T1000 (cell line): ENCODE measurements at regions not wholly inside any gene's neighbourhood (a gene's known extent, or its start where the extent isn't known, plus 50 kb on each side); places are given as distances from the start of the nearest gene placed in this dataset.

Experiments used
- DNase-seq: peaks from one replicate; lab custom pipeline; 2025; ENCODE audit warnings: mixed read lengths; lab: John Stamatoyannopoulos, UW

DNA sequence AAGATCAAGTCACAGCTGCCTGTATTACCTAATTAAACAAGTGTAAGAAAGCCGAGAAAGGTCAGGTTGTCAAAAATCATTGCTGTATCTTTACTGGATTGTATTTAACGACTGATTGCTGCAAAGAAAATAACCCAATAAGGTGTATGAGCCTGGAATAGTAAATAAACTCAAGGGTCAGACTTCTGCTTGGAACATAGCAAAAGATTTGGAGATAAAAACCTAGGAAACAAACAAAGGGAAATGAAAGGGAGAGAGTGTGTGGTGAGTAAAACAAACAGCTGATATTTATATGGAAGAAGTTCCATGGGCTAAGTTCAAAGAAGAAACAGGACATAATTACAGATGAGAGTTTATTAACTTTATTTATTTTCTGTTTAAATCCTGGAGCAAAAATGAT, 354.0 kb downstream of the TLR4 start:
- DNase-seq: no peak

DNA sequence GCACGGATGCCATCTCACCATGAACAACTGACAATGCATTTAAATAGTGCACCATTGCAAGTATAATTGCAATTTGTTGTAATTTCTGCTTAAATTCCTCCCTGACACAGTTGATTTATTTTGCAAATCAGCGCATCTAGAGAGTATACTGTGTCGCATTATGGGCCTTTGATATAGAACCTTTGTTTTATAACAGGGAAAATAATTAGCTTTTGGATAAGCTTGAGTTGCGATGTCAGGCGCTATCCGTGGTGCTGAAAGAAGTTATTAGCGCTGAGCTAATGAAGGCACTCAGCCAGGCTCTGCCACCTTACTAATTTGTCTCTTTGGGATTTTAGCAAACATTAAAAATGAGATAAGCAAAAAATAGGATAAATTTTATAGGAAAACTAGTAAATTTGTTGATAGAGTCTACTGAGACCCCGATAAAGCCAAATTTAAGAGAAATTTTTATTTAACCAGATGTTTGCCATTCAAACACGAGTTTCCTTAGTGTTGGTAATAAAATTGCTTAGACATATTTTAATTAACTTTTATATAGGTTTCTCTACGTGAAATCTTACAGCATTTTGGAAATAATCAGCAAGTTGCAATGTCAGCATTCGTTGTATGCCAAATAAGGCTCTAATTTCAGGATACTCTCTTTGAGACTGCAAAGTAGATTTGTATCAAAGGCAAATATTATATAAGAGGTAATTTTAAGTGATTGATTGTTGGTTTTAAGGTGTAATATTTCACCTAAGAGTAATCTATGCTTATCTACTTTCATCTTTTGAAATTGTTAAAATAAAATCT, 355.5 kb downstream of the TLR4 start:
- DNase-seq: peak; percentile 2

DNA sequence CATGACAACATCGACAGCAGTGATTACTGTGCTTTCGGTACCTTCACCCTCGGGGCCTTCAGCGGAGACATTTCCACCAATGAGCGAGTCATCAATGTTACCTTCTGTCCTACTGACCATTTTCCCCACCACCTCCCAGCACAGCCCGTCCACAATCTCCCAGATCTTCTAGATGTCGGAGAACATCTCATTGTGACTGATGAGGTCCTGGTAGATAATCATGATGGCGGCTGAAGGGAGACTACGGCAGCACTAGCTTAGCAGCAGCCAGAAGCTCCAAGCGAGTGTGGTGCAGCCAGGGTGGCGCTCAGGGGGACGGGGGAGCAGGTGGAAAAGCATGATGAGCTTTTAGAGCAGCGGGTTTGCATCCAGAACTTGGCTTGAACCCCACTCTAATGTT, 379.0 kb downstream of the TLR4 start:
- DNase-seq: no peak

DNA sequence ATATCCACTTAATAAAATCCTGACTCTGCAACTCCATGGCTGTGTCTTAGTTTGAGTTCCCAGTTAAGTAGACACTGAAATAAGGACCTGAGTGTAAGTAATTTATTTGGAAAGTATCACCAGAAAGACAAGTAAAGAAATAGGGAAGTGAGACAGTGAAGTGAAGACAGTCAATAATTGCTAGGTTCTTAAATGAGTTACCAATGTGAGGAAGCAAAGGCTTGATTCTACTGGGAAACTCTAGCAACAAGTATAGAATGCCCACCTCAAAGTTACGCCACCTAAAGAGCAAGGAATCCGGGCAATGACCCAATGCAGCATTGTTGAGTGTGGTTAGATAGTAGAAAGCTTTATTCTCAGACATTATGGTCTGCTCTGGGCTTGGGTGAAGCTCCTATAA, 383.9 kb downstream of the TLR4 start:
- no peak for DNase-seq

DNA sequence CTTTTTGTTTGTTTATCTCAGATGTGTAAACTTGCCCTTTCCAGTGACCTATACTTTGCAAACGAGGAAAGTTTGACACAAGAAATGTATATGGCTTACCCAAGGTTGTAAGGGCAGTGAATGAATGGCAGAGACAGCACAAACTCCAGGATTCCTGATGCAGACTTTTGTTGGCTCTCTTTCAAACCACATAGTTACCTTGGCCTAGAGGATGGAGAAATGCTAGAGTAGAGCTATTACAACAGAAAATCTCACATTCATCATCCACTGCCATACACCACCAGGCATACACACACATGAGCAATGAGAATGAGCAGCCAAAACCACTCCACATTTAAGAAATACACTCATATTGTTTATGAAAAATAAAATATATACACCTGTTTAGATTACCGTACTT, 387.0 kb downstream of the TLR4 start:
- no peak for DNase-seq

DNA sequence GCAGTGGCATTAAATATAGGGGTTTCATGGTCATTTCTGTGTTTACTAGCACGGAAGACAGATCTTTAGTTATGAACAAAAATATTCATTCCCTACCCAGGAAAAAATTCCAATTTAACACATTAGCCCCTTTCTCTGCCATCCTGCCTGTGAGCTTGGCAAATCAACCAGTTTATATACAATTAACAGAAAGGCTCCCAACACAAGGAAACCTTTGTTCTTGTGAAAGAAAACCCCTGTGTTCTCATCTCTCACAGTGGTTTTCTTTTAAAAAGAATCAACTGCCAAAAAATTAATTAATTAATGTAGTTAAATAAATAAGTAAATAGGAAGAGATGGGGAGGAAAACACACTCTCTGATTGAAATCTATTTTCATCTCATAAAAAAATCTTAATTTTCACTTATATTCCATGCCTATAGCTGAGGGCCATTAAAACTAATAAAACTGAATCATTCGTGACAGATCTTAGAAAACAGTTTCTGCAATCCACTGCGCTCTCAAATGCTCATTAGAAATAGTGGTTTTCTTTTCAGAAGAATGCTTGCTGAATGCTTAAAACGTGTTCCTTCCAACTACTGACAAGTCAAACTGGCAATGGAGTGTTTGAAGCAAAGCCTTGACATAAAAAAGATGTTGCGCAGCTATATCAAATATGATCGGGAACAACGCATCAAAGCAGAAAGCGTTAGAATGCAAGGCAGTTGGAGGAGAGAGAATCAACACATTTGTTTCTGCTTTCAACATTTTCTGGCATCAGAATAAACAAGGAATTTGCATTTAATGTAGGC, 387.7 kb downstream of the TLR4 start:
- DNase-seq: no peak

DNA sequence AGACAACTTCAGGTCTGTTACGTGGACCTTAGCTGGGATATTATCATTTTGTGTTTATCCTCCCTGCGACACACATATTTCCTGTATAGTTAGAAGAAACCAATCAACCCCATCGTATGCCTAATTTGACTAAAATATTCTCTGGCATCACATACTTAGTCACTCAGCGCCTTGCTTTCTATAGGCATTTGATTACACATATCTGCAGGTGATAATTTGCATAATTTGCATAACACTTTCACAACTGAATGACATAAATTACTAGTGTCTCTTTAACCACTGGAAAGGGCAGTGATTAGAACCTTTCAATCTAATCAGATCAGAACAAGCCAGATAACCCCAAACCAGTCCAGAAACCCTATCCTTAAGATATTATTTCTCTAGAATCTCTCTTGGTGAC, 390.2 kb downstream of the TLR4 start:
- DNase-seq: no peak

DNA sequence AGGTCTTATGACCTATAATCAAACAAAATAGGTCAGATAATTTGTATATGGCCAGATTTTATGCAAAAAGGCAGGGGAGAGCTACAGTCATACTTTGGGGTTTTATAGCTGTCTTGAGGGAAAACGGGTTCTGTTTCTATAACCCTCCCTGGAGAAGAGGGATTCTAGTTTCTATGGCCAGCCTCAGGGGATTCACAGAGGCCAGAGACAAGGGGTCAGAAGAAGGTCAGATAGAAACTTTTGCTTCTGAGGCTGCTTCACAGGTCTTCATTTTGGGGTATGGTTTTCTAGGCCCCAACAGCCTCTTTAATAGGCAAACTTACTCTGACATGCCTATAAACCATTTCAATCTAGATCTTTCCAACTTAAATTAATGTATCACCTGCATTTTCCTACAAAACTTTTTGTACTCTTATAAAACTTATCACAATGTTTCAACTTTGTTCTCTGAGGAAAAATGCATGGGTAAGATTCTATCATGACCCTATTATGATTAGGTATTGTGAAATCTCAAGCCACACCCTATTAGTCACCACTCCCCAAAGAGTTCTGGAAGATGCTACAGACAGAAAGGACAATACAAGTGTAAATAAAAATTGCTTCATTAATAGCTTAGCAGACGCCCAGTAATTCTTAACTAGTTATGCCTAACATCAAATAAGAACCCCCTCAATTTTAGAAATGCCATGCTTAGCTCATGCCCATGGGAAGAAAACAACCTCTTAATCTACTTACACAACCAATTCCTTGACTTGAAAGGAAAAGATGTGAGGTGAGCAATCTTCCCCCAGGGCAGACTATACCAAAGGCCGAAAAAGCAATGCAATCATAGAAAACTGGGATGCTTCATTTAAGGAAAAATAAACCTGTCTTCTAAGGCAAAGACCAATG, 396.6 kb downstream of the TLR4 start:
- no peak for DNase-seq

DNA sequence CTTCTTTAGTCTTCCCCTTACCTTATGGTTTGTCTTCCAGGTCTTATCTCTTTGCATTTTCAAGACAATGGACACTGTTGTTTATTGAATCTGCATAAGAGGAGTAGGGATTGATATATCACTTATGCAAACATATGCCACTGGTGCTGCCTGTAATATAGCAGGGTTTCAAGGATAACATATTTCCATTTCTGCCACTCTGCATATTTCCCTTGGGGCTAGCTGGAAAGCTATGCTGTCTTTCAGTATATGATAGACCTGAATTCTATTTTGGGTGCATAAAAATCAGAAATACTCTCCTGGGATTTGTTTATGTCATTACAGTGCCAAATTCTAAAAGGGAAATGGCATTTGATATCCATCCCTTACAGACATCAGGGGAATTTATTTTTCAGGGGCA, 400.2 kb downstream of the TLR4 start:
- DNase-seq: no peak

DNA sequence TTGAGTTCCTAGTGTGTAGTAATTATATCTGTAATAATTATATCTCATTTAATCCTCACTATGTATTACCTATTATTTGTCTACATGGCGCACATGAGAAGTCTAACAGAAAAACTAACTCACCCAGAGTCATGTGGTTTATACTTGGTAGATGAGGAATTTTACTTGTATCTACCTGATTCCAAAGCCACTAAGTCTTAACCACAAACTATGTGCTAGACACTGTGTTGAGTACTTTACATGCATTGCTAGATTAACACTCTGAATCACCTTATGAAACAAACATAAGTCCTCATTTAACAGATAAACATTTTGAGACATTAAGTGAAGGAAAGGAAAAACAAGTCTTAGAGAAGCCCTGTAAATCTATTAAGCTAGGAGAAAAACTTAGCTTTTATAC, 404.8 kb downstream of the TLR4 start:
- DNase-seq: no peak

DNA sequence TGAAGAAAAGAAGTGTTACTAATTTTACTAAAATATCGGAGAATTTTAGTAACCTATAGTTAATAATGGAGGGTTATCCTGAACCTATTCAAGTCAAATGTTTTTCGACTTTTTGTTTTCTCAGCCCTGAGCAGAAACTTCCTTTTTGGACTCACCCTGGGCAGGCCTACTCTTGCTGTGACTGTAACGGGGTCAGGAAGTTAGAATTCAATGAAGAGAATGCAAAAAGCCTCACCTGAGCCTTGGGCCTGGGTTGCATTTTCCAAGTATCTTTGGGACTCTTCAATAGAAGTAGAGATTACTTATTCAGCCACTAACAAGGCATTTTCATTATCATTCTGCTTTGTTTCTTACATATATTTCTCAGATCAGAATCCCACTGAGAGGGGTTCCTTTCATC, 405.3 kb downstream of the TLR4 start:
- DNase-seq: no peak

DNA sequence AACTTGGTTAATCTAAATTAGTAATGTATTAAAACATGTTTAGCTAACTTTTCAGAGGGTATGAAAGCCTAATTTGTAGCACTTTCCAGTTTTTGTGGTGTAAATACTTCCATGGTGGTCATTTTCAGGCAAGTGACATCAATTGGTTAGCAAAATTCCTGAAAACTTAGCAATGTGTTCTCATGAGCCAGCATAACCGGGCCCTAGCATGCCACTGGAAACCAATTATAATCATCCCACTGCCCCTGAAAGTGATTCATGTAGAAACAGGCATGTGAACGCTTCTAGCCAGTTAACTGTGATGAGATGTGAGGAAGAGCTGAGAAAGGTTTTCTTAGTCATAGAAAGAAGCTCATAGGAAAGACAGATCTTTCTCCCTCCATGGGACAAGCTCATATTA, 417.2 kb downstream of the TLR4 start:
- no peak for DNase-seq

DNA sequence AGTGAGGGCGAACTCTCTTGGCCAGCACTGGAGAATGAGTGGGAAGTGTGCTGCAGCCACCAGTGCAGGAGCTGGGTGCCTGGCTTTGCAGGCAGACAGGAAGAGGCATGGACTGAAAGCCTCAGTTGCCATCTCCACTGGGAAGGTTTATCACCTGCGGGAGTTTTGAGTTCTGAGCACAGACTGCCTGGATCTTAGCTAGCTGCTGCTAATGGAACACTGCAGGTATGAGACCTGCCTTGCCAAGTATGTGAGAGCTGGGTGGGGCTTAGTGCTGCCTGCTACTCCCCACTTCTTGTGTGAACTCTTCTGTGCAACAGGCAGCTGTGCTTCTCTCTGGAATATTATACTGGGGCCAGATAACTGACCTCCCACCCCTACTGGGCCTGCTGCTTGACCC, 424.1 kb downstream of the TLR4 start:
- no peak for DNase-seq

DNA sequence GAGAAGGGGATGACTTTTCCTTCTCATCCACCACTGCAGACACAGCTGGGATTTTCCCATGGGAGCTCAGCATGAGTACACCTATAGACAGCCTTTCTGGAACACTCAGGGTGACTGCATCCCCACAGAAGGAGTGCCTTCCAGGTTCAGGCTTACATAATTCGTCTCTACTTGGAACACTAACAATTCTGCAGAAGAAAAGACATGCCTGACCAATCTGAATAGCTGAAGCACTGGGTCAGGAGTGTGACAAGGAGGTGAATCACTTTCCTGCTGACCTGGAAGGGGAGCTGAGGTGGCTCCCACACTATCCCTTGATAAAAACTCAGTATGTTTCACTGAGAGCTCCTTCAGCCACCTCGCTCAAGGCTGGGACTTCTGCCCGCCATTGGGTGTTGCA, 425.3 kb downstream of the TLR4 start:
- DNase-seq: peak; percentile 20

DNA sequence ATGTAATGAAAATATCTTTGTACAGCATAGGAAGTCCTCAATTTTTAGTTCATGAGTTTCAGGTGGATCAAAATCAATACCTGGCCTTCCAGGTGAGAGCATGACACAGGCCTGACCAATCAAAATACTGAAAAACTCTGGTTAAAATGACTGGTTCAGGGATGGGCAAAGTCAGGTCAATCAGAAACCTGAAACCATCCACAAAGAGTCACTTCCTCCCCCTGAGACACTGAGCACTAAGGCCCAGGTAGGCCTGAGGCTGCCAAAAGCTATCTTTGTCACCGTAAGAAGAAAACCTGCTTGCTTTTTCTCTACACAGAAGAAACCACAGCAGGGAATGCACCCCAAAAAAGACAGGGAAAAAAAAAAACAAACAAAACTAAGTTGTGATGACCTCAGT, 444.8 kb downstream of the TLR4 start:
- DNase-seq: no peak

DNA sequence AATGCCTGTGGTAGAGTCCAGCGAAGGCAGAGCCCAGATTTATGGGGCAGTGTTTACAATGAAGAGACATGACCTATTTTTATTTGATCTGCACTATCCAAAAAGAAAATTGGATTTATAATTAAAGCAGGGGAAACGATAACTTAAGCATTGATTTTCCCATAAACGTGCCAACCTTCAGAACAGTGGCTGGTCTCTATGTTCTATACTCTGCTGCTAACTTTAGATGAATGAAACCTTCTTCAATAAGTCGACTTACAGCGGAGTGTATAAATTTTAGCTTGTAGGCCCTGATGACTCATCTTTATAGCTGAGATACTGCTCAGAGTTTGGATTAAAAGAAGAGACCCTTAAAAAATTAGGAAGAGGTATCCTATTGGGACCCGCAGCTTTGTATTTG, 452.6 kb downstream of the TLR4 start:
- DNase-seq: no peak

DNA sequence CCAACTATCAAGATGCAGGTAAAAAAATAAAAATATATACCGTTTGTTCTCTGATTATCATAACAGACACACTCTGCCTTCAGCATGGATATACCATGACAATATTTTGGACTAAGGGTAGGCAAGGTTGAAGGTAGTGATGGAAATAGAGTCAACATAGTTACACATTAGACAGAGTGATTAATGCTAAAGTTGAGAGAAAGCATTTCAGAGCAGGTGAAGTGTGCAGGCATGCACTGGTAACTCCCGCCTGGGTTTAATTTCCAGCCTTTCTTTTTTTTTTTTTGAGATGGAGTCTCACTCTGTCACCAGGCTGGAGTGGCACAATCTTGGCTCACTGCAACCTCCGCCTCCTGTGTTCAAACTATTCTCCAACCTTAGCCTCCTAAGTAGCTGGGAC, 458.5 kb downstream of the TLR4 start:
- no peak for DNase-seq

DNA sequence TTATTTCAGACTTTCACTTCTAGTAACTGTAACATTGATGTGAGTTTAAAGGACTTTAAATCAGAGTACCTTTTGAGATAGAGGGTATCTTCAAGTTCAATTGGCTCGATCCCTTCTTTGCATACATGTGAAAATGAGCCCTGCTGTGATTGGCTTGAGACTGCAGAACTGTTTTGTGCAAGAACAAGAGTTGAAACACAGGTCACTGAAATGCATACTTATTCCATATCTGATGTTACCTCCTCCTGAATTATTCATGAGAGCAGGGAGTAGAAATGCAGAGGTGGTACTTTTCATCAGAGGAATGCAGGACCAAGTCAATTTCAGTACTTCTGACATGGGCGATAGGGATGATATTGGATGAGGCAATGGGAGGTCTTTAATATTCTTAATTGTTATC, 459.5 kb downstream of the TLR4 start:
- DNase-seq: no peak

DNA sequence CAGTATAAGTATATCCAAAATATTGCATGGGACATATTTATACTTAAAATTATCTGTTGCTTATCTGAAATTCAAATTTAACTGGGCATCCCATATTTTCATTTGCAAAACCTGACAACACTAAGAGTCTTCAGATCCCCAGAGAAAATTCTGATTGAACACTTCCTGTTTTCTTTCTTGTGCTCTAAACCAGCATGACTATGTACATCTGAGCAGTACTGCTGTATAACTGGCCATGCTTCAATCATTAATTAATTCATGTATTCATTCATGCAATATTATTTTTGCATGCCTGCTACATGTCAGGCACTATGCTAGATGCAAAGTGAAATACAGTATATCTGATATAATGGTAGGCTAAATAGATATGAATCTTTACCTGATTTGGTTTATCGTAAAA, 461.2 kb downstream of the TLR4 start:
- no peak for DNase-seq

DNA sequence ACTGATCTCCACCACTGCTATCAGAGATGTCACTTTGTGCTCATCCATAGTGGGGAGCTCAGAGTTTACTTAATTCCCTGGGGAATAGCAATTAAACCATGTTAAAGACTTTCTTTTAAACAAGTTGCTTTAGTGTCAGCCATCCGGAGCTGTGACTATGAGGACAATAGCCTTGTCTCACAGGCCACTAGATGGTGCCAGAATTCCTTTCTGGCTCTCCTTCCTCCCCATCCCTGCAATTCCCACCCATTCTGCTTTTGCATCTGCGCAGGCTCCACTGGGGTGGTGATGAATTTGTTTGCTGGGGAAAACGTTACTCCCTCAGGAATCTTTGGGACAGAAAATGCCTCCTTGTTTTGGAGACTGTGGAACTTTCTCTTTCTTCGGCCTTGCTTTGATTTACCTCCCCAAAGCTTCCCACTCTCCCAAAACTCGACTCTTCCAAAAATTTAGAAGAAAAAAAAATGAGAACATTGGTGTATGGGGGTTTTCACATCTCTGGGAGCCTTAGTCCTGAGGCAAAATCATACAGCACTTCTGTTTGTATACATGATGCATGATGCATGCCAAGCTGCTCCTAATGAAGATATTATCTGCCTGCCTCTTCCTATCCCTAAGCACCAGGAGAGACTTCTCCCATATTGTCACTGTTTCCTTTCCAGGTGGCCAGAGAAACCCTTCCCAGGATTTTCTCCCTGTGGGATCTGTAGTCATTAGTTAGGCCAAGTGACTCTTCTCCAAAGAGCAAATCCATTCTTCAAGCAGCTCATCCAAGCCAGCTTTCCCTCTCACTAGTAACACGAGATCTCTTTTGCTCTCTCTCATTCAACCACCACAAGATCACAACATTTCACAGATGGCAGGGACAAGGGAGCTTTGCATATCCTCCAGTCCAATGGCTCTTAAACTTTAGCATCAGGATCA, 466.1 kb downstream of the TLR4 start:
- DNase-seq: peak; percentile 30

DNA sequence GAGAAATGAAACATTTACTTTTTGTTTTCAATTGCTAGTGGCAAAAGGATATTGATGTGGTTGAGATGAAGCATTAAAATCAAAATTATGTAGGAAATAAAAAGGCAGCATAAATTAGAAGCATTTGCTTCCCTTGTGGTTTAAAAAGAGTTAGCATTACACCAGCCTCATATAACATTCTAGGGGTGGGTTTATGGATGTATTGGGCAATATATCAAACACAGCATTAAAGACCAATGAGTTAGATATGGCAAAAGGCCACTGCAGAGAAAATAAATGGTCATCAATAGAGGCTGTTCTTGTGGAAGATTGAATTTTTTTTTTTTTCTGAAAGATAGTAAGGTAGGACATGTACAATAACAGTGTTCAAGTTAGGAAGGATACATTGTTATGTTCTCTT, 473.0 kb downstream of the TLR4 start:
- no peak for DNase-seq

DNA sequence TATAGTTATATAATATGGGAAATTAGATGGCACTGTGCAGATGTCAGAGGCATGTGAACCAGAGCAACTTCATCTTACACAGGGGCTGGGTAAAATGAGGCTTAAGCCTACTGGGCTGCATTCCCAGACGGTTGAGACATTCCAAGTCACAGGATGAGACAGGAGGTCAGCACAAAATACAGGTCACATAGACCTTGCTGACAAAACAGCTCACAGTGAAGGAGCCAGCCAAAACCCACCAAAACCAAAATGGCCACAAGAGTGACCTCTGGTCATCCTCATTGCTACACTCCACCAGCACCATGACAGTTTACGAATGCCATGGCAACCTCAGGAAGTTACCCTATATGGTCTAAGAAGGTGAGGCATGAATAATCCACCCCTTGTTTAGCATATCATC, 479.4 kb downstream of the TLR4 start:
- DNase-seq: no peak
